ENCODE measurements at regions not wholly inside any gene's neighbourhood (a gene's known extent, or its start where the extent isn't known, plus 50 kb on each side); places are given as distances from the start of the nearest gene placed in this dataset.

DNA sequence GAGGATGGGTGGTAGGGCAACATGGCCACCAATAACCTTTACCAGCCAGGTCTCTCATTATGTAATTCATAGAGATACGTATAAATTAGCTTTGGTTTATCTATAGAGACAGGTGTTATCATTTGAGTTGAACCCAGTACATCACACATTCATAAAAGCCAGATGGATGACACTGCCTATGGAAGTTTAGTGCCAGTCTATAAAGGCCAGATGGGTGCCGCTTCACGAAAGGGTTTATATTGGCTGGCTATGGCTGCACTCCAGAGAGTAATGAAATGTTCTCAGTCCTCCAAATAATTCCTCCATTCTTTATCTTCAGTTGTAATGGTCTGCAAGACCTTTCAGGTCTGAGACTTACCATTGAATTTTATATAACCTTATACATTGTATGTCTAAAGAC is 331.9 kb upstream of the NR3C2 start:
- intact Hi-C loops (cut with micrococcal nuclease) = no loop called here

GRCh38 chr4:148773313-148773712 is 331.1 kb upstream of the NR3C2 start:
- intact Hi-C loops (cut with micrococcal nuclease) = no loop called here

DNA sequence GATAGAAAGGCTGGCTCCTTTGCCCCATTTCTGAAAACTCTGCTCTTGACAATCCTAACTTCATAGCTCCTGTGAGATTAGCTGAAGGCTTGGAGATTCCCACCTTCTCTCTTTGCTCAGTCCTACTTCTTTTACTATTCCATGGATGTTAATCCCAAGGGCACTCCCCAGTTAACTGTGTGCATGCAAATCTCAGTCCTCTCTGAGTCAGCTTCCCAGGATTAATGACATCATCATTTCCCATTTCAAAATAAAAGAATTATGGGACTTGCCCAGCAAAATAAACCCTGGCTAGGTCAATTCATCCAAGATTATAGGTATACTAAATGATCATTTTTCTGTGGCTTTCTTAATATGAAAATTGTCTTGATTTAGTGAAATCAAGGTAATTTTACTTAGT is 328.6 kb upstream of the NR3C2 start:
- intact Hi-C loops (cut with micrococcal nuclease) = no loop called here

DNA sequence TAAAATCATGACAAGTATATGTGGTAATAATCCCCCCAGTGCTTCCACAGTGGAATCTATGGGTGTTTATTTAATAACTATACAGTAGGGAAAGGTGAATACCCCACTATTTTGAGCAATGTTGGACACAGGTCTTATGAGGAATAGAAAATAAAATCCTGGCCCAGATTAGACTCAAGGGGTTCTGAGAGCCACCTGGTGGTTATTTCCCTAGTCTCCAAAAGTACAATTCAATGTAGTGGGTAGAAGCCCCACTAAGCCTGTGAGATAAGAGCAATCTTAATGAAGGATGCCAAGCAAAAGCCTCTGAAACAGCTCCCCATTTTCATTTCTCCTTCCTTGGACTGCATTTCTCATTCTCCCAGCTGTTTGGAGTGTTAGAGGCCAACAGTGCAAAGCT is 328.2 kb upstream of the NR3C2 start:
- intact Hi-C loops (cut with micrococcal nuclease) = no loop called here

DNA sequence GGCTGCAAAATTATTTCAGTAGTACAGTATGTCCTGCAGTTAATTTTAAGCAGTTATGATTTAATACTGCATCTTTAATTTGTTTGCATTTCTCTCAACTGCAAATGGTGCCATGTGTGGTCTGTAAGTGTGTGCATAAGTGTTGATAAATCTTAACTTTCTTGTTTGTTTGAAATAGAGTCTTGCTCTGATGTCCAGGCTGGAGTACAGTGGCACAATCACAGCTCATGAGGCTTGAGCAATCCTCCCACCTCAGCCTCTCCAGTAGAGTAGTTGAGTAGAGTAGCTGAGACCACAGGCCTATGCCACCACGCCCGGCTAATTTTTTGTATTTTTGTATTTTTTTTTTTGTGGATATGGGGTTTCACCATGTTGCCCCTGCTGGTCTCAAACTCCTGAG is 322.5 kb upstream of the NR3C2 start:
- intact Hi-C loops (cut with micrococcal nuclease) = no loop called here

DNA sequence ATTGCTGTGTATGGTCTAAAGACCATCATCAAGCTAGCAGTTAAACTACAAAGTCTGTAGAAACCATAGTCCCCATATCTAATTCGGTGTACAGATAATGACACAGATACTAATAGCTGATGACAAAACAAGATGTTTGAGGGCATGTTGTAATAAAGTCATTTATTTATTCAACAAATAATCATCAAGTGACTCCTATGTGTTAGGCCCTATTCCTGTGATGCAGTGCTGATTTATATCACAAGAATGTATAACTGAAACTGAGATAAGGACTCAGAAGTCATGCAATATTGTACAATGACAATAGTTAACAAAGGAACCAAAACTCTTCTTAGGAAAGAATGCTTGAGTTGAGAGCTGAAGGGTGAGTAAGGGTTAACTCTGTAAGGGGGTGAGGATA is 315.0 kb upstream of the NR3C2 start:
- intact Hi-C loops (cut with micrococcal nuclease) = no loop called here

- intact Hi-C loops (cut with micrococcal nuclease) = no loop called here
Measured at GRCh38 chr4:148749403-148749802, 307.2 kb upstream of the NR3C2 start.

- intact Hi-C loops (cut with micrococcal nuclease) = no loop called here
Measured at GRCh38 chr4:148747721-148748268, 305.6 kb upstream of the NR3C2 start.

- intact Hi-C loops (cut with micrococcal nuclease) = no loop called here
Measured at GRCh38 chr4:148740701-148741100, 298.5 kb upstream of the NR3C2 start.

DNA sequence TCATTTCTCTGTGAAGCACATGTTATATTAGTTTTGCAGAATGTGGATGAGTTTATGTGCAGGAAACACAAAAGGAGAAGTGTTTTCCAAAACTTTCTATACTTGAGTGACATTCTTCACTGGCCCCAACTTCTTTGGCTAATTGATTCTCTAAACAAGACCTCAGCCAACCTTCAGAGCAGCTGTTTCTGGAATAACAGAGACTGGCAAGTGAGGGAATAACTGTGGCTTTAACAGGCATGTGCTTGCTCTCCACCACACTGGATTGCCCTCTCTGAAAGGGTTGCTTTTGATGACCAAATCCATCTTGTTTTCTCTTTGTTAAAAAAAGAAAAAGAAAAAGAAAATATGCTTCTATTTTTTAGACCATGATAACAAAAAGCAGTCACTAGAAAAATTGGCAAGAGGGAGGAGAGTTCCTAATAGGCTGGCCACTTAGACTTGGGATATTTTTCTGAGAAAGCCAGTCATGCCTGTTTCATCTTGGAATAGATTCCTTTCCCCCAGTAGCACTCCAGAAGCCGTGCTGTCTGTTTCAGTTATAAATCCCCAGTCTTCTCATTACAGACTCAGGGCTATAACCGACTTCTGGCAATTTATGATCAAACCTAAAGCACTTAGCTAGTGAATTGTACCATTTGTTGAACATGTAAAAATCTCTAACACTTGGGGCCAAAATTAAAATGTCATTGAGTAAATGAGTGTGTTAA is 295.0 kb upstream of the NR3C2 start:
- intact Hi-C loops (cut with micrococcal nuclease) = no loop called here

GRCh38 chr4:148735432-148736155 is 293.4 kb upstream of the NR3C2 start:
- intact Hi-C loops (cut with micrococcal nuclease) = no loop called here

DNA sequence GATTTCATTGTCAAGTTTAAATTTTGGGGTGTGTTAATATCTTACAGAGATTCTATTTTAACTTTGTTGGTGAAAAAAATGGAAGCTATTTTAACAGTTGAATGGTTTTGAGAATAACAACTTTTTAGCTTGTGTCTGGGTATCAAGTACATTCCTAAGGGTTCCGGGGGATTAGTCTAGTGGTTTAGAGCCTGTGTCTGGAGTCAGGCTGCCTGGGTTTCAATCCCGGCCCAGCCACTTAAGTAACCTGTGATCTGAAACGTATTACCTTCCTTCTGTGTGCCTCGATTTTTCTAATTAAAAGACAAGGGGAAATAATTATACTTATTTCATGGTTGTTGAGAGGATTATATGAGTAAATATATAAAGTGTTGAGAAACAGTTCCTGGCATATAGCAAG is 288.6 kb upstream of the NR3C2 start:
- intact Hi-C loops (cut with micrococcal nuclease) = no loop called here

DNA sequence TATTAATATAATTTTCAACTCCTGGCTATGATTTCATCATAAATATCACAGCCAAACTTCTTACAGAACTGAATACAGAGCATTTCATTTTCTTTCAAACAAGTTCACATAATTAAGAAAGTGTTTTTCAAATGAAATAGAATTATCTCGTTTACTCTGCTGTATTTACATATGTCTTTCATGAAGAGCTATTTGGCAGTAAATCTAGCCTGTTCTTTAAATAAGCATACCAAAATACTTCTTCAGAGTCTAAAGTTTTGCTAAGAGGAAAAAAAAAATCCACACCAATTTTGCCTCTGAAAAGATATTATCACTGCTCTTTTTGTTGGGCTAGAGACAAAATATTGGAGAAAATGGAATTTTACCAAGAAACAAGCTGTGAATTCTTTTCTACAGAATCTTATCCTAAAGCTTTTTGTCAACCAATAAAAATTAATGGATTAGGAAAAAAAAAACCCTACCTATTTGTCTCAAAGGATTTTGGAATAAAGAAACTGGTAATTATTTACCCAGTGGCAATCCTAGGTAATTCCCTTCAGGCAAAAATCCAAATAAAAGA is 287.9 kb upstream of the NR3C2 start:
- intact Hi-C loops (cut with micrococcal nuclease) = no loop called here

DNA sequence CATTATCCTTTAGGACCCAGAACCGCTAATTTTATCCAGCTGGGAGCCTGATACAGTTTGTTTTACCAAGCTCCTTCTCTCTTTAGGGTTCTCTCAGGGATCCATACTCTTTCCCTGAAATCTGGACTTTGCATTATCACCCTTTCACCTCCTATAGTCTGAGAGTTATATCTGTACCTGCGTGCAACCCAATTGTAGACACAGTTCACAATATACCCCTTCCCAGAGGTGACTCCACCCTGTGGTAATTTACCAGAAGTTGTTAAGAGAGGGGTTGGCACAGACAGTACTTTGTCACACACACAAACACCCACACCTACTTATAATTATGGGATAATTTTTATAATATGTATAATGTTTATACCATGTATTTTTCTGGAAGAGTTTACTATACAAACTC is 275.8 kb upstream of the NR3C2 start:
- intact Hi-C loops (cut with micrococcal nuclease) = no loop called here

DNA sequence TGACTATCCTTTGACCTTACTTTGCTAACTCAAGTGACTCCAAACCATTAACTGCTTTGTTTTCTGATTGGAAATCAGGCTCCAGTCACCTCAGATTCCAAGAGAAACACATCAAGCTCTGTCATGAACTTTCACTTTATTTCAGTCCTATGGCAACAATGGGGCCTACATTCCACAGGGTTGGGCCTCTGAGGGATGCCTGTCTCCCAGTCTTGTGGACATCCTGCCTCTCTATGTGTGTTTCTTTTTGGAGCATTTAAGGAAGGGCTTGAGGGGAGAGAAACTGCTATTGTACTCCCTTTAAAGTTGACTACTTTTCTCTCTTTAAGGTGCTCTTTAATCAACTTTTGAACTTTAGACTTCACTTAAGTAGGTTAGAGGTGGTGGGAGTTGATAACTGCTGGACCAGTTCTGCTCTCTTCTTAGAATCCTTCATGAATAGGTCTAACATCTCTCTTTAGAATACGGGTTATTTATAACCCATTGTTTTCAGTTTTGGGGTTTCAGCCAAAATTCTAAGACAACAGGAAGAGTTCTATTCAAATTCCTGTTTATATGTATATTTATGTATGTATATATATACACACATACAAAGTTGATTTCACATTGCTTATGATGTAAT is 274.3 kb upstream of the NR3C2 start:
- intact Hi-C loops (cut with micrococcal nuclease) = no loop called here

- intact Hi-C loops (cut with micrococcal nuclease) = no loop called here
Measured at GRCh38 chr4:148704291-148704690, 262.1 kb upstream of the NR3C2 start.

- intact Hi-C loops (cut with micrococcal nuclease) = no loop called here
Measured at GRCh38 chr4:148694702-148695101, 252.5 kb upstream of the NR3C2 start.

DNA sequence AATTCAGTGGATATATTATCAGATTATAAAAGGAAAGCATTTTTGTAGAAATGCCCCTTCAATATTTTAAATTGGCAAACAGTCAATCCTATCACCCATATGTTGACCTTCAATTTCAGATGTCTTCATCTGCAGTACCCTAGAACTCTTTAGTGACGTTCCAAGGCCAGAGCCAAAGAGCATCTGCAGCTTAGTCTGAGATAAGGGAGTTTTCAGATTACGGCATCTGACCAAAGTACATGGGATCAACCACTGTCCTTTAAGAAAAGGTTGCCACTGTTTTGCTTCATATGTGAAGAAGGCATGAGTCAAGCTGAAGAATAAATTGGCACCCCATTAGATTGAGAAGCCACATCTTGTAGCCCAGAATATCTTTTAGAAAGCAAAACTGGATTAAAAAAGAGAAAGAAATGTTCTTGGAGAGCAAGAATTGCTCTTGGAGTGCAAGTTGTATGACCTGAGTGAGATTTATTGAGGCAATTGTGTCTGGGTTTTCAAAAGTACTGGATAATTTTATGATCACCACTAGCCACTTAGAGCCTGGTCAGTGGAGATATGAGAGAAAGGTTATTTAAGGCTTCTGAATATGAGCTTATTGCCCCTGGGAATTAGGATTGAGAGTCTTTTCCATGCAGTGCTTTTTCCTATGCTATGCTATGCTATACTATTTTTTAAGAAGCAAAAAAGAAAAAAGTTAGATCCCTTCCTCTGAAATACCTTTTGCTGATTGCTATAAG is 251.9 kb upstream of the NR3C2 start:
- intact Hi-C loops (cut with micrococcal nuclease) = no loop called here

- intact Hi-C loops (cut with micrococcal nuclease) = no loop called here
Measured at GRCh38 chr4:148692242-148692641, 250.0 kb upstream of the NR3C2 start.

DNA sequence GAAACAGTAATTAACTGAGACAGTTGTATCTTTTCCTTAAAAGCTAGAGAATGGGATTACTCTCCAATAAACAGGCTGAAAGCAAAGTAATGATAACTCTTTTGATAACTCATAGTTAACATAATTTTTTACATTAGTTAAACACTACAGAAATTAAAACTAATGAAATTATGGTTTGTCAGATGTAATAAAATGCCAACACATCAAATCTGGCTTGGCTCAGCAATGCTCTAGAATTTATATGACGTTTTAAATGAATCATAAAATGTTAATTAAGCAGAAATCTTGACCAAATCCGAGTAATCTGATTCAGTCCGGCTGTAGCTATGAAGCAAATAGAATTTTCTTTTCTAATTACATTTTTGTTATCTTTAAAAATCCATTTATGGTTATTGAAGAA is 244.2 kb upstream of the NR3C2 start:
- intact Hi-C loops (cut with micrococcal nuclease) = no loop called here

GRCh38 chr4:148684638-148685037 is 242.4 kb upstream of the NR3C2 start:
- intact Hi-C loops (cut with micrococcal nuclease) = no loop called here

Measured in T-helper 1 cell treated with Interleukin-12 subunit alpha and Interleukin-12 subunit beta and Interleukin-4 antibody, amounts not matched to agents 30 ng/mL and 1 ng/mL, for 36 hours (primary cell).